Renal cortex interstitium (tissue), 11 donors: ENCODE measurements at regions not wholly inside any gene's neighbourhood (a gene's known extent, or its start where the extent isn't known, plus 50 kb on each side); places are given as distances from the start of the nearest gene placed in this dataset.
"Not testable (repeated sequence)": the region's sequence is repeated elsewhere in the genome, so short reads cannot be mapped to it uniquely, and the experiment has no call there.

Experiments used
- DNase-seq, 11 donors: peaks; one replicate each; pipeline ENCODE4 v3.0.0-alpha.2; 2013; ENCODE audit warnings: low read depth in 9 of 11, low spot score in 4 of 11; ENCODE audit errors: extremely low read depth in 1 of 11

DNA sequence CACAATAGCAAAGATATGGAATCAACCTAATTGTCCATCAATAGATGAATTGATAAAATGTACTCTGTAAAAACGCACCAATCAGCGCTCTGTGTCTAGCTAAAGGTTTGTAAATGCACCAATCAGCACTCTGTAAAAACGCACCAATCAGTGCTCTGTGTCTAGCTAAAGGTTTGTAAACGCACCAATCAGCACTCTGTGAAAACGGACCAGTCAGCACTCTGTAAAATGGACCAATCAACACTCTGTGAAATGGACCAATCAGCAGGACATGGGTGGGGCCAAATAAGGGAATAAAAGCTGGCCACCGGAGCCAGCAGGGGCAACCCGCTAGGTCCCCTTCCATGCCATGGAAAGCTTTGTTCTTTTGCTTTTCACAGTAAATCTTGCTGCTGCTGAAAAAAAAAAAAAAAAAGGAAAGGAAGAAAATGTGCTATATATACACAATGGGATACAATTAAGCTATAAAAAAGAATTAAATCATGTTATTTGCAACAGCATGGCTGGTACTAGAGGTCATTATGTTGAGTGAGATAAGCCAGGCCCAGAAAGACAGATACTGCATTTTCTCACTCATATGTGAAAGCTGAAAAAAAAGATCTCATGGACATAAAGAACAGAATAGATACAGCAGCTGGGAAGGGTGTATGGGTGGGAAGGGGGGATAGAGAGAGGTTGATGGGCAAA lies 189.1 kb upstream of the JADE1 start:
- not testable (repeated sequence) for DNase-seq

DNA sequence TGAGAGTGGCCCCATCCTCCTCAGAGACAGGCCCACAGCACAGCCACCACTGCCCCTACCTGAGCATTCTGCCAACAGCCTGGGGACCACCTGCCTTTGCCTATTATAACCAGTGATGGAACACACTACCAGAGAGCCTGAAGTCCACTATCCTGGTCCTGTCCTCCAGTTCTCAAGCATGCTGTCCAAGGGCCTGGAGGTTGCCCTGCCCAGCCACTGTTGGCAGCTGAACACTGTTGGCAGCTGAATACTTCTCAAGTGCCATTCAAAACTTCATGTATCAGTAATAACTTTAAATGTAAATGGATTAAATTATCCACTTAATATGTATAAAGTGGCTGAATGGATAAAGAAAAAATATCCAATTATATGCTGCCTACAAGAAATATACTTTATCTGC lies 194.3 kb upstream of the JADE1 start:
- DNase-seq = no peak

DNA sequence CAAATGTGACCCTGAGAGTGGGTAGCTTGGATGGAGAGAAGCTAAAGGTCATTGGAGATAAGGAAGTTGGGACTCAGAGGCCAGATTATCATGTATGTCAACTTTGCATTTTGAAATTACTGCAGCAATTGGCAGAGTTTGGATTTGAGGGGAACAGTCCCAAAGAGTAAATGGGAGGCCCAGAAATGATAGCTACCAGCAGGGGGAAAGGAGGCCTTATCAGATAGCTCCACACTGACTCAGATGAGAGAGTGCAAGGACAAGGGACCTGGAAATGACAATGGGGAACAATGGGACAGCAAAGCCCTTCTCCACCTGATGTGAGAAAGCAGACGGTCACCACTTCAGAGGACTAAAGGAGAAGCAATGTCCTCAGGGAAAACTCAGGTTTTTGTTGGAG lies 201.5 kb upstream of the JADE1 start:
- DNase-seq = no peak

DNA sequence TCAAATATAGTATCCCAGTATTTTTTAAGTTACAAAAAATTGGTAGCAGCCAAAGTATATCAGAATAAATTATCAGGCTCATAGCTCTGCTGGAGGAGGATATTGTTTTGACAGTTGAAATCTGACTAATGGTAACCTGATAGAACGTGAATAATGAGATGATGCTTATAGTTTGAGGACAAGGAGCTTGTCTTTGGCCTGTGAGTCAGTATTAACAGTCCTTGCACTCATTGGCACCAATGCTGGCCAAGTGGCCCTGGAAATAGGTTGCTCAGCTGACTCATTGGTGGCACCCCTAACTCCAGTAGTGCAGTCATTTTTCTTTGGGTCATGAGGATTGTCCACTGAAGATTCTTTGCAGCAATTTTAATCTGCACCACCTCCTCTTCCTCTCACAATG lies 203.3 kb upstream of the JADE1 start:
- DNase-seq = no peak

DNA sequence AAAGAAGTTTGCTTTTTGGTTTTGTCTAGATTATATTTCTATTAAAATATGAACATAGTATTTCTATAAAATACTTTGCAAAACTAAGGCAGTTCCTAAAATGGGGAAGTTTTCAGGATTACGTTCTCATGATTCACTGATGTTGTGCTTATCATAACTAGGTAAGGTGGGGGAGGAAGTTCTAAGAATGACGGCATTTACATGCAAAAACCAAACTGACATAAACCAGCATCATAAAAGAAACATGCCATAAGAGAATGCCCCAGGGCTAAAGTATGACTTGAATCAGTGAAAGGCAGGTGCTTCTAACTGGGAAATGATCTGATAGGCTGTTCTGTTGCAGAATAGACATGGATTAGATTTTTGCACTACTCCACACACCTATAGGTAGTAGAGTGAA lies 204.7 kb upstream of the JADE1 start:
- DNase-seq = no peak

DNA sequence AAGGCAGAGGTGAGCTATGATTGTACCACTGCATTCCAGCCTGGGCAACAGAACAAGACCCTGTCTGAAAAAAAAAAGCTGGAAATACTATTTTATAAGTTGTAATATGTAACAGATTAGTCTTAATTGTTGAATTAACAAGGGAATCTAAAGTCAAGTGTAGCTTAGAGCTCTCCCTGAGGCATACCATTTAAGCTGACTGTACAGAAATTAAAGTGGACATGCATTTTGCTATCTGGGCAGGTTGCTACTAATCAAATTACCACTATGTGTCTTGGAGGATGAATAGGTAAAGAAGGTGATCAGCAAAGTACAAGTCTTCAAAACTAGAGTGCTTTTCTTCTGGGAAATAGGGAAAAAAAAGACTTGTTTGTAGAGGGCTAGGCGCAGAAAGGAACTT lies 205.3 kb upstream of the JADE1 start:
- DNase-seq = no peak

DNA sequence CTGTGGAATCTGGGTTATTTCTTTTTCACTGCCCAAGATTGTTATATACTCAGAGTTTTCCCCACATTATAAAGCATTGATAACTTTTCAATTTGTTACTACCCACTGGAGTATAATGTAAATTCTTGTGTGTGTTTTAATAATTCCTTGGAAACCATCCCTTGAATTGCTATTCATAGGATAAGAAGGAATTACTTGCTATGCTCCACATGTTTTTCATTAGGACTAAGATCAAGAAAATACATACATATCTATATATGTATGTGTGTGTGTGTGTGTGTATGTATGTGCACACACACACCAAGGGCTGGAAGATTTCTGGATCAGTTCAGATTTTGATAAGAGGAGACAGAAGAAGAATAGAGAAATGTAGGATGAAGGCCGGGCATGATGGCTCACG lies 206.4 kb upstream of the JADE1 start:
- no peak for DNase-seq

DNA sequence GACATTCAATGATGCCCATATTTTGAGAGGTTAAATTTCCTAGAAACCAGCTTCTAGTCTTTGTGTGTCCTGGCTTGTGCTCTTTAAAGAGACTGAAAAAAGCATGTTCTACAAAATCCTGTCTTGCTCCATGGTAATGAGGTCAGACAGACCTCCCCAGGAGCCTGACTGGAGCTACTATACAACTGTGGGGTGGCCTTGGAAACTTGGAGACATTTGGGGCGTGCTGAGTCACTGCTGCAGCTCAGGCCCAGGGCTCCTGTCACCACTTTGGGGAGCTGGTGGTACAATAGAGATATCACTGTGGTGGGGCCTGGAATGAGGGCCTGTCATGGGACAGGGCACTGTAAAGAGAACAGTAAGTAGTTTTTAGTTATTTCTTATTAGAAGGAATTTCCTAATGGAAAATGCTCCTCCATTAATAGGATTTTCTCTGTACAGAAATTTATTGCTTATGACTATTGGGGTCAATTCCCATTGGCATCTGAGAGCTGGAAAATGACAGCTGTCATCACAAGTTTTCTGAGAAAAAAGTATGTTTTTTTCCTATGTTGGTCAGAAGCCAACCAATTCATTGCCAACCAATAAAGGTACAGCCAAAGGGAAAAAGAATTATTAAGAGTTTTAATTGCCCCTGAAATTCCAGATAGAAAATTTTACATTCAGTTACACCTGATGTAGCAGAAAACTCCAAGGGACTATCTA lies 207.4 kb upstream of the JADE1 start:
- DNase-seq = no peak

DNA sequence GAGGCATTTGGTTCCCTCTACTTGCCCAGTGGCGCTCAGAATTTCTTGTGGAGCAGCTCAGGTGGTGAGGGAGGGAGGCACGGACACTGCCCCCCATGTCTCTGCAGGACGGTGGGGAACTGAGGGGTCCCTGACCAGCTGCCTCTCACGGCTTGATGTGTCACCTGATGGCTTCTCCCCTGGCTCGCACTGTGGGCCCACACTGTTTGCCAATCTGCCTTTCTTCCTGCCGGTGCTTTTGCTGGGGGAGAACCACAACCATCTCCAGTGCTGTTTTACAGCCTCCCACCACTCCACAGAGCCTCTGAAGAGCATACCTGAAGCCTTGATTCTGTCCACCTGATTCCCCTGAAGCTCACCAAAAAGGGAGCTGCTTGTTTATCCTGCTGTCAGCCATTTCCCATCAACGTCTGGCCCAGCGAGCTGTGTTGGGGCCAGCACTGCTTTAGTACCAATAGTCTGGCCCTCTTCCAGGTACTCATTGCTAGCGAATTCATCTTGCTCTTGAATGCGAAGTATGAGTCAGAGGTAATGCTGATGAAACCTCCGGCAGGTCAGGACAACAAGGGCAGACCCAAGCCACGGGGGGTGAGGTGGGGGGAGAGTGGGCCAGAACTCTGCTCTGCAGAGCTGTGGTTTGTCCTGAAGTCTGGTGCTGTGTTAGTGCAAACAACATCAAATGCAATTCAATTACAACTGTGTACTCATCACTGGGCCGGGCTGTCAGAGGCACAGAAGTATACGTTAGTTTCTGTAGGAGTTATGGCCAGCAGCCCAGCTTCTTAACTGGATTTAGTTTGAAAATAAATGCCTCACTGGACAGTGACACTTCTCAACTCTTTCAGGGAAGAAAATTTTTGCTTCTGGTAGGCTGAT lies 208.3 kb upstream of the JADE1 start:
- DNase-seq = peak in 1 of 11 donors; percentile 27

DNA sequence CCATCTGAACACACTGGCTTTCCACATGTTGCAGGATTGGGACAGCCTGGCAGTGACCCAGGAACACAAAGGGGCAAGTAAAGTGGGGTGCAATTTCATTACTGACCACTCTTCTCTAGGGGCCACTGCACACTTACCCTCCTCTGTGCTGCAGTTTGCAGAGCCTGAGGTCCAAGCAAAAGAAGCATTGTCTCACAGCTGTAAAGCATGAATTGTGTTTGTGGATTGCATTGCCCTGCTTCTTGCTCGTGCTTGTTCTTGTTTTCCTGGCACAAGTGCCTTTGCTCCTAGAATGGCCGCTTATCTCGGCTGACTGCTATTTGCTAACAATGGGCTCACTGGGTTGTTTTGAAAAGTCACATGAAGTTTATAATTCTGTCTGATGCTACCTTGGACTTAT lies 209.1 kb upstream of the JADE1 start:
- no peak for DNase-seq

DNA sequence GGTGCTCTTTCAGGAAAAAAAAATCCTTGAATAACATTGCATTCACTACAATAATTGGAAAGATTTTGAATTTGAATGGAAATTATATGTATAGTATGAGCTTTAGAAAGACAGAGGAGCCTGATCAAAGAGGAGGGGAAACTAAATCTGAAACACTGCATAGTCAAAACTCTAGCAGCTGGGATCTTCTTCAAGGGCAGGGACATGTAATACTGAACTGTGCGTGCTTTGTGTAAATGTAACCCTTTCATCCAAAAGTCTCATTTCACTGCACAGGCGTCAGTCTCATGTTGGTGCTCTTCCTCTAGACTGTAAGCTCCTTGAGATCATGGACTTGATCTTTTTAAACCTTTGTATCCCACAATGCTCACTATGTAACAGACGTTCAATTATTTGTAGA lies 212.0 kb upstream of the JADE1 start:
- DNase-seq = no peak

DNA sequence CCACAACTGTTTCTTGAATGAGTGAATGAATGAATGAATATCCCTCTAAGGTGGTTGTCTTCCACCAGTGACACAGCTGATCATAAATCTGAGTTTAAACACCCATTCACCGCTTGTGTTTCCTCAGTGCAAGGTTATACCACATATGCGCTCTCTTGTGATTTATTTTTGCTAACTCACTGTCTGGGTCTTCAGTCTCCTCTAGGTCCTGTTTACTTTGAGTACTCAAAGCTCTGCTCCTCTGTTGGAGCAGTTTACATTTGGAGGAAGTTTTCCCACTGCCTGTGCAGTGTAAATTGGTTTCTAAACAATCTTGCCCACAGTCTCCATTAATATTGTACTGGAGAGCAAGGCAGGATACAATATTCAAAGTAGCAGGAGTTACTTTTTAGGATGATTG lies 212.6 kb upstream of the JADE1 start:
- no peak for DNase-seq

DNA sequence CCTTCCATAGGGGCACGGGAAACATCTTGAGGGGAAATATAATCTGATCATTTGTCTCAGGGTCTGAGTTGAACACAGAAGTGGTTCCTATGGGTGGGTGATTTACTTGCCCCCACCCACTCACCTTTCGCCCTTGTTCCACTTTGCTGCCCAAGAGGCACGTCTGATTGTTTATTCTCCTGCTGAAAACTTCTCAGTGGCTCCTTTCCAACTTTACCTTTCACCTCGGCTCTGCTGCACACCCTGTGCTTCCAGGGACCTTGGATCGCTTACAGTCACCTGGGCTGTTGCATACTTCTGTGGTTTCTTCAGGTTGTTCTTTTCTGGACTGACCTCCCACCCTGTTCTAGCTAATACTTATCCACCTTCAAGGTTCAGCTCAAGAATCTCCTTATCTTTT lies 213.4 kb upstream of the JADE1 start:
- peak in 4 of 11 donors; percentile 49 to 65 (median 57) for DNase-seq

DNA sequence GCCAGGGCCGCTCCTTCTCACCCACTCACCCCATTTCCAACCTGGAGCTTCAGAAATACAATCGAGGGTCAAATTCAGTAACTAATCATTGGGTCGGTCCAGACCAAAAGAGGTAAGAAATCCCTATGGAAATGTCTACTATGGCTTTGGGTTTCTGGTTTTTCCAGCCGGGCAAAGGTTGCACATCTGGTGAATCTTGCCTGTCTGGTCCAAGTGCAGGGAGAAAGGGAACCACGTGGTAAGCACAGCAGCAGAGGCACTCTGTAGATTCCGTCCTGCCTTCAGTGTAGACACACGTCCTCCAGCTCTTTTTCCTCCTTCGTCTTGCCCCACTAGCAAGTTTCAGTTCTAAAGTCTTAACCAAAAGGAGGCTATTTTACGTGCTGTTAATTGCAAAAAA lies 218.0 kb upstream of the JADE1 start:
- no peak for DNase-seq

DNA sequence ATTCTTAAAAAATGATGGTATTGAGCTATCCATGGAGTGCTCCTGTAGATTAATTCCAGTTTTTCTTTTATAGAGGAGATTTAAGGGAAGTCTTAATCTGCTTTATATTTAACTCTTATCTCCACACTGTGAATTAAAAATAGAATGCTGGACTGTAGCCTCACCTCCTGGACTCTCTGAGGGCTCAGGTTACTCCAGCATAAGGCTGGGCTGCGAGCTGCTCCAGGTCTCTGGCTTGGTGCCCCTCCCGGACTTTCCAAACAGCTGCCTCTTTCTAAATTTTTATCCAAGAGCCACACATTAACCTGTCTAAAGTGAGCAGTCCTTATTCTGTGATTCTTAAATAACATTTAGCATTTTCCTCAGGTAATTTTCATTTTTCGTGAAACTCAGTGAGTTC lies 218.7 kb upstream of the JADE1 start:
- no peak for DNase-seq

DNA sequence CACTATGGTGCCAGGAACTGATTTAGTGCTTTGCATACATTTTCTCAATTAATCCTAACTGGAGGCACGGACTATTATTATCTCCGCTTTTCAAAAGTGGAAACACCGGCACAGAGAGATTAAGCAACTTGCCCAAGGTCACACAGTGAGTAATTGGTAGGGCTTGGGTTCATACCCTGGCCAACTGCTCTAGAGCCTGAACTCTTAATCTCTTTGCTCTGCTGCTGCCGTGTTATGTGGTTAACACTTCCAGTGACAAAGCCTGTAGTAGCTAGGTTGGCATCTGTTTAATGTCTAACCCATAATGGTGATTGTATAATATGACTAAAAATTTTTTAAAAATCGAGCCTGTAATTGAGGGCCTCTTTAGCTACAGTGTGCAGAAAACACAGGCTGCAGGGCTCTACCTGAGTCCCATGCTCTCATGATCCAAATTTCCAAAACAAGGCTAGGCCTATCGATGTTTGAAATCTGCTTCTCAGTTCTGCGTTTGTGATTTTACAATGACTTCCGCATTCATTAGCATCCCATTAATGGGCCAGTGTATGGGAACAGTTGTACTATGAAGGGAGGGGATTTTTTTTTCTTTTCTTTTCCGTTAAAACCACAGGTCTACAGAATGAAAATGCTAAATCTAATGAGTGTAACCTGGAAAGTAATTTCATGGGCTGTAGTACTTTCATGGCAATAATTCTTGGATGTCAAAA lies 219.3 kb upstream of the JADE1 start:
- peak in 4 of 11 donors; percentile 36 to 66 (median 52) for DNase-seq

DNA sequence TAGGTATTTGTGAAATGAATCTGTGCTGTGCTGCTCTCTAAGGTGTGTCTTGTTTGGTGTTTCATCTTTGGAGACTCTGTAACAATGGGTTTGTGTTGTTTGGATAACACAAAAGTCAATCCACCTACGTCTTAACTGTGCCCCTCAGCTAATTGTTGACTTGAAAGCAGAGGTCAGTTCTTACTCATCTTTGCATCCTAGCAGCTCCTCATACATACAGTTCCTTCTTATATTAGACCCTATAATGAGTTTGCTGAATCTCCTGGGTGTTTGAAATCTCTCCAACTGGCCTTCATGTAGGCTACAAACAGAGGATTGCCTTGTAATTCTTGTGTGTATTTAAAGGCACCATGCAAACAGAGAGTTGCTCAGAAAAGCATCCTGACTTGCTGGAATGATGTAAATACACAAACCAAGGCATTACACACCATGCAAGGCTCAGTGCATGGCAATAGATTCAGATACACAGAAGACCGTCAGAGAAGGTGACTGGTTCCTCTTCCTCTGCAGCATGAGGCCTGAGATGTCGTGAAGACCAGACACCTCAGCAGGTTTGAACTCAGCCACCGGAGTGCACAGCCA lies 220.0 kb upstream of the JADE1 start:
- DNase-seq = no peak

DNA sequence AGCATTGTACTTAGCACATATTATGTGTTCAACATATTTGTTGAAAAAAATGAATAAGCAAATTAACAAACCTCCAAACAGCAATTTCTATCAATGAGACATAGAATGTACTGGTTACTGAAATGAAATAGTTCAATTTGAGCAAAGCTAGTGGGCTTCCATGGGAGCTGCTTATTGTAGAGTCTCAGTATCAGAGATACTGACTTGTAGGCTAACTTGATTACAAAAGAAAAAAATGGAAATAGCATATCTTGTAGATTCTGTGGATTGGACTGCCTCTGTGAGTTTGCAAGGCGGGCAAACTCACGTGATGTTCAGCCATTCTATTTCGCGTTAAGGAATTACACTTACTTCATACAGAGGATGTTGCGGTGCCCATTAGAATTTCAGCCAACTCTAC lies 222.1 kb upstream of the JADE1 start:
- DNase-seq = no peak
